T-cell (primary cell): ENCODE measurements at regions not wholly inside any gene's neighbourhood (a gene's known extent, or its start where the extent isn't known, plus 50 kb on each side); places are given as distances from the start of the nearest gene placed in this dataset.
"Not testable (repeated sequence)": the region's sequence is repeated elsewhere in the genome, so short reads cannot be mapped to it uniquely, and the experiment has no call there.

Experiments used
- ATAC-seq, 4 experiments: fragments of 200-7000 bp in 3 of 4; fragments of 150-1000 bp in 1 of 4; cut with Tn5 transposase; replicated peaks in 1 of 4; 1 replicate in 3 of 4; 2 replicates in 1 of 4; pipeline ENCODE4 v1.10.0; 2021; ENCODE audit warnings: moderate library complexity in 3 of 4, mild to moderate bottlenecking in 2 of 4, moderate number of reproducible peaks in 1 of 4
- CTCF ChIA-PET, 2 donors: fragments of 300-600 bp; sonication (Branson Sonifier 250); formaldehyde crosslinking; loops; one replicate each; lab custom pipeline; 2022; ENCODE audit warnings: antibody characterized with exemption in 2 of 2; lab: Charles Lee
- POLR2A ChIA-PET, 2 donors: fragments of 300-600 bp; sonication (Branson Sonifier 250); formaldehyde crosslinking; loops; one replicate each; lab custom pipeline; 2022; ENCODE audit warnings: antibody characterized with exemption in 2 of 2; lab: Charles Lee
- DNase-seq, 35 experiments: peaks; one replicate each; pipeline versions ENCODE4 v3.0.0 to v3.0.0-alpha.2; 2013 to 2023
- H3K27ac ChIP-seq: one replicate; pipeline ENCODE4 v1.5.1; 2013; ENCODE audit warnings: low read length
- H3K27me3 ChIP-seq, 2 experiments: replicated peaks in 1 of 2; 1 replicate in 1 of 2; 2 replicates in 1 of 2; pipeline versions ENCODE4 v1.6.1 to v1.7.0; 2013; ENCODE audit warnings: low read length in 1 of 2, mixed read lengths in 1 of 2; ENCODE audit not compliant: control insufficient read depth in 2 of 2, insufficient read depth in 2 of 2; ENCODE audit errors: extremely low read depth in 1 of 2
- H3K36me3 ChIP-seq, 2 donors: 1 replicate in 1 of 2; 2 replicates in 1 of 2; pipeline versions ENCODE4 v1.6.1 to v1.7.0; 2013; ENCODE audit warnings: low read length in 1 of 2; ENCODE audit not compliant: control insufficient read depth in 2 of 2, insufficient read depth in 1 of 2; ENCODE audit errors: extremely low read depth in 1 of 2
- H3K4me1 ChIP-seq, 2 experiments: 1 replicate in 1 of 2; 2 replicates in 1 of 2; pipeline versions ENCODE4 v1.6.1 to v1.7.0; 2013; ENCODE audit warnings: low read length in 2 of 2, mixed read lengths in 1 of 2; ENCODE audit not compliant: insufficient read depth in 2 of 2, control insufficient read depth in 1 of 2; ENCODE audit errors: extremely low read depth in 1 of 2
- H3K4me3 ChIP-seq, 2 donors: 1 replicate in 1 of 2; 2 replicates in 1 of 2; pipeline versions ENCODE4 v1.5.1 to v1.7.0; 2013; ENCODE audit warnings: mild to moderate bottlenecking in 2 of 2, low read length in 1 of 2, moderate library complexity in 1 of 2; ENCODE audit not compliant: control insufficient read depth in 1 of 2; ENCODE audit errors: extremely low read depth in 1 of 2
- H3K9me3 ChIP-seq: 2 replicates; pipeline ENCODE4 v1.7.0; 2013
- H3K27ac Mint-ChIP-seq, 2 donors: one replicate each; pipeline ENCODE4 v1.8.0; 2020 to 2021; ENCODE audit warnings: mild to moderate bottlenecking in 2 of 2, mixed read lengths in 2 of 2
- H3K27me3 Mint-ChIP-seq, 2 donors: one replicate each; pipeline ENCODE4 v1.8.0; 2021 to 2022; ENCODE audit warnings: mixed read lengths in 2 of 2
- H3K36me3 Mint-ChIP-seq: one replicate; pipeline ENCODE4 v1.8.0; 2021; ENCODE audit warnings: mixed read lengths
- H3K4me1 Mint-ChIP-seq, 3 donors: one replicate each; pipeline ENCODE4 v1.8.0; 2020 to 2022; ENCODE audit warnings: mixed read lengths in 3 of 3, mild to moderate bottlenecking in 1 of 3
- H3K4me3 Mint-ChIP-seq, 3 donors: one replicate each; pipeline ENCODE4 v1.8.0; 2020 to 2022; ENCODE audit warnings: mild to moderate bottlenecking in 3 of 3, mixed read lengths in 3 of 3, moderate library complexity in 3 of 3
- H3K9me3 Mint-ChIP-seq, 3 donors: one replicate each; pipeline ENCODE4 v1.8.0; 2020 to 2022; ENCODE audit warnings: mixed read lengths in 3 of 3
- WGBS: methylation state at CpG from one replicate; pipeline ENCODE4 v1.1.5; 2013; ENCODE audit warnings: missing lambda C conversion rate; ENCODE audit not compliant: insufficient coverage; 5-methylcytosine and 5-hydroxymethylcytosine counted together

- Histone ChIP-seq H3K27me3 (no peaks in the 10 kb centered on the region), H3K27ac (no peak overlapping the region), H3K9me3 (no peaks in the 10 kb centered on the region), H3K36me3 (no peaks in the 10 kb centered on the region), H3K4me1 (no peaks in the 10 kb centered on the region), H3K4me3 (no peak overlapping the region)
- Mint-ChIP-seq H3K36me3 (no peaks in the 10 kb centered on the region), H3K4me3 (no peak overlapping the region), H3K27me3 (no peaks in the 10 kb centered on the region), H3K4me1 (no peaks in the 10 kb centered on the region), H3K9me3 (peaks cover 5 to 14% (median 9%) of the 10 kb centered on the region in 3 donors), H3K27ac (no peak overlapping the region)
- ChIA-PET POLR2A (interaction anchor here in 1 of 2 donors (0.7 kb wide), 1 partner anchor 53 kb away, joined by 3 read pairs; no protein-coding TSS in a partner anchor), CTCF (no interaction called here)
- no peak for DNase-seq
- WGBS, result no CpG with 5 or more reads among the region's 3 CpGs
- no peak for ATAC-seq
These were observed 632.0 kb downstream of the HTR1B start for GRCh38 chr6:76831299-76831698.

- H3K4me1 ChIP-seq, H3K4me3 ChIP-seq, H3K27ac ChIP-seq, H3K36me3 Mint-ChIP-seq, H3K4me1 Mint-ChIP-seq, H3K27ac Mint-ChIP-seq, H3K36me3 ChIP-seq, H3K4me3 Mint-ChIP-seq, POLR2A ChIA-PET, H3K27me3 Mint-ChIP-seq, CTCF ChIA-PET, DNase-seq, H3K27me3 ChIP-seq, H3K9me3 ChIP-seq, ATAC-seq: not testable (repeated sequence)
- peaks cover 19 to 48% (median 26%) of the 10 kb centered on the region in 3 donors for H3K9me3 Mint-ChIP-seq
- WGBS, result 17% methylated on average over 1 of the region's 6 CpGs
These were observed 639.7 kb downstream of the HTR1B start for GRCh38 chr6:76823578-76823977.

- Mint-ChIP-seq H3K27ac (no peak overlapping the region), H3K27me3 (no peaks in the 10 kb centered on the region), H3K4me3 (no peak overlapping the region), H3K9me3 (peaks cover 10 to 28% (median 12%) of the 10 kb centered on the region in 3 donors), H3K4me1 (no peaks in the 10 kb centered on the region), H3K36me3 (no peaks in the 10 kb centered on the region)
- no peaks in the 10 kb centered on the region for H3K4me1 ChIP-seq
- ATAC-seq (no peak), DNase-seq (no peak)
- no peak overlapping the region for H3K27ac ChIP-seq
- ChIA-PET POLR2A (no interaction called here), CTCF (interaction anchor here in 1 of 2 donors (0.7 kb wide), 1 partner anchor 208 kb away, joined by 3 read pairs; no protein-coding TSS in a partner anchor)
- no peaks in the 10 kb centered on the region for H3K9me3 ChIP-seq
- 96% methylated on average over 4 of the region's 4 CpGs for WGBS
- no peaks in the 10 kb centered on the region for H3K36me3 ChIP-seq
- no peak overlapping the region for H3K4me3 ChIP-seq
- no peaks in the 10 kb centered on the region for H3K27me3 ChIP-seq
These were observed 644.8 kb downstream of the HTR1B start for GRCh38 chr6:76818451-76818850.

GRCh38 chr6:76817429-76817828, 645.9 kb downstream of the HTR1B start:
- CTCF ChIA-PET, result no interaction called here
- Histone ChIP-seq H3K27me3 (no peaks in the 10 kb centered on the region), H3K4me3 (no peak overlapping the region), H3K9me3 (no peaks in the 10 kb centered on the region), H3K36me3 (no peaks in the 10 kb centered on the region), H3K27ac (no peak overlapping the region), H3K4me1 (no peaks in the 10 kb centered on the region)
- Mint-ChIP-seq H3K27me3 (no peaks in the 10 kb centered on the region), H3K4me1 (no peaks in the 10 kb centered on the region), H3K4me3 (no peak overlapping the region), H3K36me3 (no peaks in the 10 kb centered on the region), H3K27ac (no peak overlapping the region), H3K9me3 (peaks cover 7 to 25% (median 12%) of the 10 kb centered on the region in 3 donors)
- POLR2A ChIA-PET, result no interaction called here
- ATAC-seq, result no peak
- 82% methylated on average over 4 of the region's 5 CpGs for WGBS
- DNase-seq, result no peak

GRCh38 chr6:76814496-76815458, 648.5 kb downstream of the HTR1B start:
- no peaks in the 10 kb centered on the region for H3K27me3 Mint-ChIP-seq
- H3K27ac Mint-ChIP-seq, result no peak overlapping the region
- Histone ChIP-seq H3K9me3 (no peaks in the 10 kb centered on the region), H3K36me3 (no peaks in the 10 kb centered on the region), H3K27ac (no peak overlapping the region), H3K4me3 (no peak overlapping the region), H3K27me3 (no peaks in the 10 kb centered on the region), H3K4me1 (no peaks in the 10 kb centered on the region)
- no peaks in the 10 kb centered on the region for H3K36me3 Mint-ChIP-seq
- no peak for DNase-seq
- WGBS, result 50% methylated on average over 3 of the region's 7 CpGs
- H3K9me3 Mint-ChIP-seq, result peaks cover 8 to 12% (median 10%) of the 10 kb centered on the region in 3 donors
- H3K4me1 Mint-ChIP-seq, result no peaks in the 10 kb centered on the region
- POLR2A ChIA-PET, result no interaction called here
- no peak for ATAC-seq
- CTCF ChIA-PET, result no interaction called here
- H3K4me3 Mint-ChIP-seq, result no peak overlapping the region

- Mint-ChIP-seq H3K36me3 (no peaks in the 10 kb centered on the region), H3K4me3 (no peak overlapping the region), H3K27me3 (no peaks in the 10 kb centered on the region), H3K27ac (no peak overlapping the region), H3K9me3 (peaks cover 7 to 10% (median 8%) of the 10 kb centered on the region in 3 donors), H3K4me1 (no peaks in the 10 kb centered on the region)
- POLR2A ChIA-PET, result no interaction called here
- Histone ChIP-seq H3K27me3 (no peaks in the 10 kb centered on the region), H3K4me1 (no peaks in the 10 kb centered on the region), H3K9me3 (no peaks in the 10 kb centered on the region), H3K27ac (no peak overlapping the region), H3K4me3 (no peak overlapping the region), H3K36me3 (no peaks in the 10 kb centered on the region)
- ATAC-seq (no peak), DNase-seq (no peak)
- 95% methylated on average over 10 of the region's 13 CpGs for WGBS
- CTCF ChIA-PET, result no interaction called here
These were observed 653.0 kb downstream of the HTR1B start for GRCh38 chr6:76810286-76810685.
